Common myeloid progenitor, CD34-positive (primary cell): ENCODE measurements at regions not wholly inside any gene's neighbourhood (a gene's known extent, or its start where the extent isn't known, plus 50 kb on each side); places are given as distances from the start of the nearest gene placed in this dataset.

Source experiments
- CTCF ChIA-PET: fragments of 350-600 bp; sonication (Branson Sonifier 250); formaldehyde crosslinking; loops from one replicate; lab custom pipeline; 2021; ENCODE audit warnings: antibody characterized with exemption; lab: Charles Lee
- POLR2A ChIA-PET: fragments of 350-600 bp; sonication (Branson Sonifier 250); formaldehyde crosslinking; loops from one replicate; lab custom pipeline; 2021; ENCODE audit warnings: antibody characterized with exemption; lab: Charles Lee
- DNase-seq, 3 donors: peaks; one replicate each; pipeline versions ENCODE4 v3.0.0 to v3.0.0-alpha.2; 2013
- H3K27ac ChIP-seq, 2 experiments: 1 replicate in 1 of 2; 2 replicates in 1 of 2; pipeline ENCODE4 v1.7.0; 2013; ENCODE audit warnings: inconsistent platforms in 2 of 2, low read length in 2 of 2, mild to moderate bottlenecking in 2 of 2, low read depth in 1 of 2, moderate library complexity in 1 of 2; ENCODE audit not compliant: severe bottlenecking in 2 of 2, insufficient read depth in 1 of 2, poor library complexity in 1 of 2
- H3K27me3 ChIP-seq, 5 experiments: replicated peaks in 2 of 5; 1 replicate in 3 of 5; 2 replicates in 2 of 5; pipeline versions ENCODE4 v1.6.1 to v1.7.0; 2013; ENCODE audit warnings: low read length in 4 of 5, mild to moderate bottlenecking in 2 of 5, moderate library complexity in 2 of 5, inconsistent platforms in 1 of 5; ENCODE audit not compliant: insufficient read depth in 5 of 5, control insufficient read depth in 4 of 5
- H3K36me3 ChIP-seq, 4 experiments: 1 replicate in 2 of 4; 2 replicates in 2 of 4; pipeline versions ENCODE4 v1.6.1 to v1.7.0; 2013; ENCODE audit warnings: low read length in 3 of 4, control low read depth in 1 of 4, mild to moderate bottlenecking in 1 of 4; ENCODE audit not compliant: control insufficient read depth in 4 of 4, insufficient read depth in 4 of 4
- H3K4me1 ChIP-seq, 4 experiments: 1 replicate in 3 of 4; 2 replicates in 1 of 4; pipeline versions ENCODE4 v1.6.1 to v1.7.1; 2013; ENCODE audit warnings: low read length in 3 of 4, mild to moderate bottlenecking in 3 of 4, control low read depth in 1 of 4, inconsistent platforms in 1 of 4, moderate library complexity in 1 of 4; ENCODE audit not compliant: control insufficient read depth in 4 of 4, insufficient read depth in 4 of 4; ENCODE audit errors: control extremely low read depth in 1 of 4
- H3K4me3 ChIP-seq, 7 experiments: 1 replicate in 4 of 7; 2 replicates in 3 of 7; pipeline versions ENCODE4 v1.5.1 to v1.7.0; 2013; ENCODE audit warnings: mild to moderate bottlenecking in 7 of 7, low read length in 6 of 7, moderate library complexity in 6 of 7, inconsistent platforms in 2 of 7, low read depth in 2 of 7, control low read depth in 1 of 7; ENCODE audit not compliant: insufficient read depth in 4 of 7, control insufficient read depth in 1 of 7; ENCODE audit errors: extremely low read depth in 1 of 7
- H3K9me3 ChIP-seq, 5 experiments: 1 replicate in 4 of 5; 2 replicates in 1 of 5; pipeline versions ENCODE4 v1.6.1 to v1.7.1; 2013; ENCODE audit warnings: low read length in 4 of 5, mild to moderate bottlenecking in 2 of 5, inconsistent platforms in 1 of 5, low read depth in 1 of 5, moderate library complexity in 1 of 5; ENCODE audit not compliant: control insufficient read depth in 4 of 5, insufficient read depth in 2 of 5; ENCODE audit errors: control extremely low read depth in 1 of 5
- WGBS: methylation state at CpG from one replicate; pipeline ENCODE4 v1.1.5; 2013; ENCODE audit not compliant: insufficient coverage; 5-methylcytosine and 5-hydroxymethylcytosine counted together

- Histone ChIP-seq H3K36me3 (no peaks in the 10 kb centered on the region), H3K27ac (no peak overlapping the region), H3K27me3 (no peaks in the 10 kb centered on the region), H3K4me1 (peaks cover 0 to under 1% (median 0%) of the 10 kb centered on the region in 4 experiments), H3K9me3 (peaks cover 0 to 23% (median 18%) of the 10 kb centered on the region in 5 experiments), H3K4me3 (no peak overlapping the region)
- DNase-seq = no peak
- POLR2A ChIA-PET = no interaction called here
- CTCF ChIA-PET = no interaction called here
- WGBS = 80% methylated on average over 2 of the region's 2 CpGs
Measured at GRCh38 chr20:48012401-48012974, 227.2 kb upstream of the SULF2 start.

GRCh38 chr20:48011025-48011424 is 225.7 kb upstream of the SULF2 start:
- 100% methylated on average over 1 of the region's 2 CpGs for WGBS
- Histone ChIP-seq H3K36me3 (no peaks in the 10 kb centered on the region), H3K27ac (no peak overlapping the region), H3K4me1 (peaks cover 3 to 16% (median 11%) of the 10 kb centered on the region in 4 experiments), H3K27me3 (no peaks in the 10 kb centered on the region), H3K9me3 (peaks cover 0 to 23% (median 16%) of the 10 kb centered on the region in 5 experiments), H3K4me3 (no peak overlapping the region)
- DNase-seq = no peak
- POLR2A ChIA-PET = no interaction called here
- CTCF ChIA-PET = no interaction called here

GRCh38 chr20:48010623-48011022 is 225.3 kb upstream of the SULF2 start:
- H3K27ac ChIP-seq = no peak overlapping the region
- no peak overlapping the region for H3K4me3 ChIP-seq
- H3K36me3 ChIP-seq = no peaks in the 10 kb centered on the region
- WGBS = 97% methylated on average over 3 of the region's 3 CpGs
- CTCF ChIA-PET = no interaction called here
- POLR2A ChIA-PET = no interaction called here
- H3K4me1 ChIP-seq = peaks cover 5 to 20% (median 15%) of the 10 kb centered on the region in 4 experiments
- no peaks in the 10 kb centered on the region for H3K27me3 ChIP-seq
- peaks cover 0 to 23% (median 16%) of the 10 kb centered on the region in 5 experiments for H3K9me3 ChIP-seq
- DNase-seq = no peak

- POLR2A ChIA-PET = no interaction called here
- DNase-seq = no peak
- WGBS = no CpG with 5 or more reads among the region's 2 CpGs
- H3K27ac ChIP-seq = no peak overlapping the region
- no peaks in the 10 kb centered on the region for H3K27me3 ChIP-seq
- H3K4me3 ChIP-seq = no peak overlapping the region
- peaks cover 7 to 23% (median 17%) of the 10 kb centered on the region in 4 experiments for H3K4me1 ChIP-seq
- H3K36me3 ChIP-seq = no peaks in the 10 kb centered on the region
- H3K9me3 ChIP-seq = peaks cover 0 to 23% (median 16%) of the 10 kb centered on the region in 5 experiments
- CTCF ChIA-PET = no interaction called here
Measured at GRCh38 chr20:48008850-48009515, 223.7 kb upstream of the SULF2 start.

DNA sequence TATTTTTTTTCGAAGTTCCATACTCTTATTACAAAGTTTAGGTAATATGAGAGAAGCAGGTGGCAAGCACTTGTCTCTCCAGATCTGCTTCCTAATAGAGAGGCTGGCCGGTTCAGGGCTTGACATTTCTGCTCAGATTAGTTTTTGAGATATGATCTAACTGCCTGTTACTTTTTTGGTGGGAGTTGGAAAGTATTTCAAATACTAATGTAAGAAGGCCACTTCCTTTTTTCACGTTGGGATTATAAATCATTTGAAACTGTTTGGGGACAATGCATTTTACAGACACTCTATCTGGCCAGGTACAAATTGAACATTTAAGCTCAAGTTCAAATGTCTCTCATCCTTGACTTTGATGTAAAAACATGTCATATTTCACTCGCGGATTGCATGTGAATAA is 222.1 kb upstream of the SULF2 start:
- Histone ChIP-seq H3K4me1 (peaks cover 10 to 31% (median 20%) of the 10 kb centered on the region in 4 experiments), H3K36me3 (no peaks in the 10 kb centered on the region), H3K27me3 (no peaks in the 10 kb centered on the region), H3K27ac (no peak overlapping the region), H3K4me3 (no peak overlapping the region), H3K9me3 (peaks cover 0 to 24% (median 13%) of the 10 kb centered on the region in 5 experiments)
- peak in 2 of 3 donors; percentile 33 to 40 for DNase-seq
- CTCF ChIA-PET = no interaction called here
- POLR2A ChIA-PET = no interaction called here
- 0% methylated on average over 2 of the region's 5 CpGs for WGBS

- DNase-seq = peak in 2 of 3 donors; percentile 39 to 43
- WGBS = 19% methylated on average over 14 of the region's 14 CpGs
- peaks cover 10 to 33% (median 20%) of the 10 kb centered on the region in 4 experiments for H3K4me1 ChIP-seq
- H3K4me3 ChIP-seq = peak overlapping the region in 1 of 7 experiments; percentile 24
- H3K27ac ChIP-seq = no peak overlapping the region
- POLR2A ChIA-PET = no interaction called here
- no peaks in the 10 kb centered on the region for H3K36me3 ChIP-seq
- no peaks in the 10 kb centered on the region for H3K27me3 ChIP-seq
- H3K9me3 ChIP-seq = peaks cover 0 to 18% (median 7%) of the 10 kb centered on the region in 5 experiments
- CTCF ChIA-PET = no interaction called here
Measured at GRCh38 chr20:48006036-48006833, 221.0 kb upstream of the SULF2 start.
